GM12878 (cell line): ENCODE measurements at regions not wholly inside any gene's neighbourhood (a gene's known extent, or its start where the extent isn't known, plus 50 kb on each side); places are given as distances from the start of the nearest gene placed in this dataset.

Source experiments
- ATAC-seq: fragments of 200-7000 bp; cut with Tn5 transposase; 3 replicates; pipeline ENCODE4 v1.9.1; 2020; ENCODE audit warnings: mild to moderate bottlenecking, moderate library complexity
- BruUV-seq: library from RNA; stranded (reverse); fragments of 400-500 nt; replicated peaks from 2 replicates; lab custom pipeline; 2021; lab: Mats Ljungman, UMichigan
- CTCF ChIA-PET: fragments of 300-600 bp; sonication (Branson Sonifier 250); formaldehyde crosslinking; extraction: SDS; loops from one replicate; lab custom pipeline; 2021; ENCODE audit warnings: inconsistent platforms; lab: Yijun Ruan, JAX
- POLR2A ChIA-PET: fragments of 350-600 bp; formaldehyde crosslinking; extraction: SDS; loops from one replicate; lab custom pipeline; 2021; ENCODE audit warnings: inconsistent platforms; lab: Charles Lee
- RAD21 ChIA-PET: fragments of 300-600 bp; sonication (Branson Sonifier 250); formaldehyde crosslinking; loops from one replicate; lab custom pipeline; 2023; ENCODE audit warnings: antibody characterized with exemption; ENCODE audit not compliant: unreplicated experiment; lab: Charles Lee
- SMC1A ChIA-PET: fragments of 300-600 bp; sonication (Branson Sonifier 250); formaldehyde crosslinking; loops from one replicate; lab custom pipeline; 2023; ENCODE audit not compliant: unreplicated experiment, uncharacterized antibody; lab: Charles Lee
- DNase-seq: peaks from one replicate; pipeline ENCODE4 v3.0.0-alpha.2; 2011; ENCODE audit warnings: low read depth, low spot score
- FAIRE-seq: peaks from 3 replicates; lab custom pipeline; 2011; peaks lifted over from hg19 to GRCh38; lab: Jason Lieb, UNC
- H2AFZ ChIP-seq: 2 replicates; pipeline ENCODE4 v1.6.0; 2011; ENCODE audit warnings: low read depth, low read length, control low read depth; ENCODE audit not compliant: control insufficient read depth
- H3K27ac ChIP-seq: 2 replicates; pipeline ENCODE4 v1.5.1; 2011; ENCODE audit warnings: control low read depth; ENCODE audit not compliant: control insufficient read depth, insufficient read depth
- H3K27me3 ChIP-seq, 2 experiments: replicated peaks in 1 of 2; 2 replicates each; pipeline versions ENCODE4 v1.6.0 to v1.6.1; 2011; ENCODE audit warnings: low read length in 1 of 2; ENCODE audit not compliant: control insufficient read depth in 2 of 2, insufficient read depth in 2 of 2
- H3K36me3 ChIP-seq, 2 experiments: 2 replicates each; pipeline ENCODE4 v1.5.1; 2011; ENCODE audit warnings: low read length in 1 of 2; ENCODE audit not compliant: control insufficient read depth in 2 of 2, insufficient read depth in 2 of 2
- H3K4me1 ChIP-seq: 2 replicates; pipeline ENCODE4 v1.6.1; 2011; ENCODE audit warnings: mild to moderate bottlenecking, low read length, moderate library complexity, mixed read lengths; ENCODE audit not compliant: control insufficient read depth, insufficient read depth
- H3K4me2 ChIP-seq: 2 replicates; pipeline ENCODE4 v1.6.0; 2011; ENCODE audit warnings: control low read depth; ENCODE audit not compliant: control insufficient read depth, insufficient read depth
- H3K4me3 ChIP-seq: fragments of 200-600 bp; sonication (generic); 2 replicates; pipeline ENCODE4 v1.5.1; 2016
- H3K79me2 ChIP-seq: 2 replicates; pipeline ENCODE4 v1.6.0; 2011; ENCODE audit warnings: low read length; ENCODE audit not compliant: control insufficient read depth, insufficient read depth
- H3K9ac ChIP-seq: 2 replicates; pipeline ENCODE4 v1.8.0; 2011; ENCODE audit warnings: low read length, control low read depth, mixed read lengths; ENCODE audit not compliant: control insufficient read depth, insufficient read depth
- H3K9me3 ChIP-seq: replicated peaks from 3 replicates; pipeline ENCODE4 v1.5.1; 2011; ENCODE audit warnings: mild to moderate bottlenecking, low read length; ENCODE audit not compliant: control insufficient read depth, insufficient read depth
- H4K20me1 ChIP-seq: 2 replicates; pipeline ENCODE4 v1.6.0; 2011; ENCODE audit not compliant: control insufficient read depth, insufficient read depth
- BCL3 ChIP-seq: IDR thresholded peaks from 2 replicates; pipeline ENCODE4 v1.6.1; 2011; ENCODE audit warnings: borderline replicate concordance, low read depth, mild to moderate bottlenecking, moderate library complexity, low read length; ENCODE audit not compliant: insufficient read depth, poor library complexity, severe bottlenecking
- BRCA1 ChIP-seq: IDR thresholded peaks from 2 replicates; pipeline ENCODE4 v1.6.1; 2011; ENCODE audit warnings: low read depth, low read length, improper control_type of control experiment
- CREB1 ChIP-seq: IDR thresholded peaks from 2 replicates; pipeline ENCODE4 v1.6.1; 2012; ENCODE audit warnings: low read depth, mild to moderate bottlenecking, inconsistent platforms
- HDGF ChIP-seq: fragments of 450-650 bp; IDR thresholded peaks from 2 replicates; pipeline ENCODE4 v1.6.1; 2016; ENCODE audit warnings: antibody characterized with exemption
- IKZF2 ChIP-seq, 2 experiments: fragments of 450-650 bp; IDR thresholded peaks; 2 replicates each; pipeline ENCODE4 v1.6.1; 2017; ENCODE audit warnings: mild to moderate bottlenecking in 2 of 2, moderate library complexity in 2 of 2
- IRF5 ChIP-seq: fragments of 450-650 bp; IDR thresholded peaks from 2 replicates; pipeline ENCODE4 v1.6.1; 2017; ENCODE audit warnings: borderline replicate concordance
- MEF2B ChIP-seq: fragments of 450-650 bp; IDR thresholded peaks from 2 replicates; pipeline ENCODE4 v1.6.1; 2018; ENCODE audit warnings: mild to moderate bottlenecking, moderate library complexity; ENCODE audit not compliant: partially characterized antibody, poor library complexity, severe bottlenecking
- NR2C1 ChIP-seq: fragments of 450-650 bp; IDR thresholded peaks from 2 replicates; pipeline ENCODE4 v1.6.1; 2017; ENCODE audit warnings: antibody characterized with exemption, mild to moderate bottlenecking, moderate library complexity
- PAX8 ChIP-seq: fragments of 450-650 bp; IDR thresholded peaks from 2 replicates; pipeline ENCODE4 v1.6.1; 2017; ENCODE audit warnings: mild to moderate bottlenecking, moderate library complexity
- RBBP5 ChIP-seq: fragments of 200-600 bp; sonication (generic); conservative IDR thresholded peaks from 2 replicates; pipeline ENCODE4 v1.6.1; 2016
- RUNX3 ChIP-seq: IDR thresholded peaks from 2 replicates; pipeline ENCODE4 v1.6.1; 2012; ENCODE audit warnings: low read length, inconsistent platforms
- SRF ChIP-seq, 2 experiments: IDR thresholded peaks; 2 replicates each; pipeline ENCODE4 v1.6.1; 2011; ENCODE audit warnings: low read depth in 2 of 2, low read length in 2 of 2, mild to moderate bottlenecking in 1 of 2, moderate library complexity in 1 of 2
- TCF3 ChIP-seq: IDR thresholded peaks from 2 replicates; pipeline ENCODE4 v1.6.1; 2012; ENCODE audit warnings: low read depth, mild to moderate bottlenecking, low read length, borderline replicate concordance; ENCODE audit not compliant: insufficient read depth
- WGBS: methylation state at CpG from one replicate; pipeline ENCODE4 v1.1.6; 2016; ENCODE audit warnings: low lambda C conversion rate; ENCODE audit not compliant: insufficient replicate concordance, insufficient coverage; ENCODE audit errors: missing lambda C conversion rate; 5-methylcytosine and 5-hydroxymethylcytosine counted together
- in situ Hi-C: fragments of 300-500 bp; cut with MboI; formaldehyde crosslinking; loops from 9 replicates; pipeline ENCODE4 v1.14.3; 2018; ENCODE audit warnings: mixed read lengths
- intact Hi-C: fragments of 100-400 bp; cut with micrococcal nuclease; formaldehyde crosslinking; loops from one replicate; pipeline ENCODE4 v1.14.2; 2022; ENCODE audit not compliant: unreplicated experiment
- TF ChIP-seq, protein P1 (sequence below): IDR thresholded peaks from 2 replicates; pipeline ENCODE4 v1.6.1; 2011; ENCODE audit warnings: mild to moderate bottlenecking, low read depth, low read length, moderate library complexity; ENCODE audit not compliant: insufficient replicate concordance
- TF ChIP-seq, protein P2 (sequence below): fragments of 450-650 bp; IDR thresholded peaks from 2 replicates; pipeline ENCODE4 v1.6.1; 2018; ENCODE audit warnings: borderline replicate concordance, mild to moderate bottlenecking; ENCODE audit not compliant: partially characterized antibody
- TF ChIP-seq, protein P3 (sequence below): IDR thresholded peaks from 2 replicates; pipeline ENCODE4 v1.6.1; 2012; ENCODE audit warnings: low read depth, low read length, improper control_type of control experiment

GRCh38 chr5:2282893-2283292 lies 400.2 kb upstream of the IRX4 start (continued):
- TF ChIP-seq RUNX3 (no peak), SRF (IDR thresholded peaks at IDR 0.05; ENCODE audit: low read depth in 2 of 2, low read length in 2 of 2) (no peak), PAX8 (no peak)

- intact Hi-C loops, result no loop called here
- no peaks in the 10 kb centered on the region; the same call in 2 of the 3 replicates for H3K9me3 ChIP-seq
- 25% methylated on average over 11 of the region's 11 CpGs for WGBS
- H3K36me3 ChIP-seq, result no peaks in the 10 kb centered on the region
- ChIA-PET CTCF (no interaction called here), POLR2A (no interaction called here), RAD21 (no interaction called here), SMC1A (no interaction called here)
- in situ Hi-C loops, result no loop called here
- no peaks in the 10 kb centered on the region for H3K27me3 ChIP-seq
- BruUV-seq, result no TSS peak
- no peaks in the 10 kb centered on the region for H3K79me2 ChIP-seq
- DNase-seq (no peak), ATAC-seq (no peak), FAIRE-seq (no peak)
- H3K4me2 ChIP-seq, result no peak overlapping the region
- H2AFZ ChIP-seq, result no peak overlapping the region
- no peaks in the 10 kb centered on the region for H3K4me1 ChIP-seq
- H3K27ac ChIP-seq, result no peak overlapping the region
- no peak overlapping the region for H3K4me3 ChIP-seq
- no peak overlapping the region for H3K9ac ChIP-seq
- H4K20me1 ChIP-seq, result no peaks in the 10 kb centered on the region
- TF ChIP-seq, protein P1, sequence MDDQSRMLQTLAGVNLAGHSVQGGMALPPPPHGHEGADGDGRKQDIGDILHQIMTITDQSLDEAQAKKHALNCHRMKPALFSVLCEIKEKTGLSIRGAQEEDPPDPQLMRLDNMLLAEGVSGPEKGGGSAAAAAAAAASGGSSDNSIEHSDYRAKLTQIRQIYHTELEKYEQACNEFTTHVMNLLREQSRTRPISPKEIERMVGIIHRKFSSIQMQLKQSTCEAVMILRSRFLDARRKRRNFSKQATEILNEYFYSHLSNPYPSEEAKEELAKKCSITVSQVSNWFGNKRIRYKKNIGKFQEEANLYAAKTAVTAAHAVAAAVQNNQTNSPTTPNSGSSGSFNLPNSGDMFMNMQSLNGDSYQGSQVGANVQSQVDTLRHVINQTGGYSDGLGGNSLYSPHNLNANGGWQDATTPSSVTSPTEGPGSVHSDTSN, result no peak
- TF ChIP-seq BCL3, result no peak
- no peak for TF ChIP-seq MEF2B
- TF ChIP-seq BRCA1, result no peak
- no peak for TF ChIP-seq RBBP5
- no peak for TF ChIP-seq IKZF2 (IDR thresholded peaks at IDR 0.05)
- no peak for TF ChIP-seq HDGF
- no peak for TF ChIP-seq NR2C1
- TF ChIP-seq, protein P2, sequence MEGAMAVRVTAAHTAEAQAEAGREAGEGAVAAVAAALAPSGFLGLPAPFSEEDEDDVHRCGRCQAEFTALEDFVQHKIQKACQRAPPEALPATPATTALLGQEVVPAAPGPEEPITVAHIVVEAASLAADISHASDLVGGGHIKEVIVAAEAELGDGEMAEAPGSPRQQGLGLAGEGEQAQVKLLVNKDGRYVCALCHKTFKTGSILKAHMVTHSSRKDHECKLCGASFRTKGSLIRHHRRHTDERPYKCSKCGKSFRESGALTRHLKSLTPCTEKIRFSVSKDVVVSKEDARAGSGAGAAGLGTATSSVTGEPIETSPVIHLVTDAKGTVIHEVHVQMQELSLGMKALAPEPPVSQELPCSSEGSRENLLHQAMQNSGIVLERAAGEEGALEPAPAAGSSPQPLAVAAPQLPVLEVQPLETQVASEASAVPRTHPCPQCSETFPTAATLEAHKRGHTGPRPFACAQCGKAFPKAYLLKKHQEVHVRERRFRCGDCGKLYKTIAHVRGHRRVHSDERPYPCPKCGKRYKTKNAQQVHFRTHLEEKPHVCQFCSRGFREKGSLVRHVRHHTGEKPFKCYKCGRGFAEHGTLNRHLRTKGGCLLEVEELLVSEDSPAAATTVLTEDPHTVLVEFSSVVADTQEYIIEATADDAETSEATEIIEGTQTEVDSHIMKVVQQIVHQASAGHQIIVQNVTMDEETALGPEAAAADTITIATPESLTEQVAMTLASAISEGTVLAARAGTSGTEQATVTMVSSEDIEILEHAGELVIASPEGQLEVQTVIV, result no peak
- no peak for TF ChIP-seq TCF3
- no peak for TF ChIP-seq CREB1
- TF ChIP-seq IRF5, result no peak
- TF ChIP-seq, protein P3, sequence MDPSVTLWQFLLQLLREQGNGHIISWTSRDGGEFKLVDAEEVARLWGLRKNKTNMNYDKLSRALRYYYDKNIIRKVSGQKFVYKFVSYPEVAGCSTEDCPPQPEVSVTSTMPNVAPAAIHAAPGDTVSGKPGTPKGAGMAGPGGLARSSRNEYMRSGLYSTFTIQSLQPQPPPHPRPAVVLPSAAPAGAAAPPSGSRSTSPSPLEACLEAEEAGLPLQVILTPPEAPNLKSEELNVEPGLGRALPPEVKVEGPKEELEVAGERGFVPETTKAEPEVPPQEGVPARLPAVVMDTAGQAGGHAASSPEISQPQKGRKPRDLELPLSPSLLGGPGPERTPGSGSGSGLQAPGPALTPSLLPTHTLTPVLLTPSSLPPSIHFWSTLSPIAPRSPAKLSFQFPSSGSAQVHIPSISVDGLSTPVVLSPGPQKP, result no peak
These were observed 399.4 kb upstream of the IRX4 start for GRCh38 chr5:2282034-2282690.
